Hepatocyte (in vitro differentiated cells): ENCODE measurements at regions not wholly inside any gene's neighbourhood (a gene's known extent, or its start where the extent isn't known, plus 50 kb on each side); places are given as distances from the start of the nearest gene placed in this dataset.

Experiments used
- DNase-seq: peaks from one replicate; pipeline ENCODE4 v3.0.0-alpha.2; 2016; ENCODE audit warnings: low spot score
- H2AFZ ChIP-seq: fragments of 200-600 bp; sonication (generic); 2 replicates; pipeline ENCODE4 v1.6.0; 2016; ENCODE audit warnings: antibody characterized with exemption, mild to moderate bottlenecking
- H3K27ac ChIP-seq: fragments of 200-600 bp; sonication (generic); 2 replicates; pipeline ENCODE4 v1.5.1; 2016; ENCODE audit warnings: mild to moderate bottlenecking
- H3K27me3 ChIP-seq: fragments of 200-600 bp; sonication (generic); 2 replicates; pipeline ENCODE4 v1.6.1; 2016
- H3K36me3 ChIP-seq: fragments of 200-600 bp; sonication (generic); replicated peaks from 2 replicates; pipeline ENCODE4 v1.5.1; 2016; ENCODE audit warnings: low read depth; ENCODE audit not compliant: insufficient read depth
- H3K4me1 ChIP-seq: fragments of 200-600 bp; sonication (generic); 2 replicates; pipeline ENCODE4 v1.5.1; 2016; ENCODE audit warnings: mild to moderate bottlenecking, moderate library complexity; ENCODE audit not compliant: insufficient read depth
- H3K4me2 ChIP-seq: fragments of 200-600 bp; sonication (generic); 2 replicates; pipeline ENCODE4 v1.6.0; 2016
- H3K4me3 ChIP-seq: fragments of 200-600 bp; sonication (generic); 2 replicates; pipeline ENCODE4 v1.5.1; 2016; ENCODE audit warnings: mild to moderate bottlenecking
- H3K79me2 ChIP-seq: fragments of 200-600 bp; sonication (generic); 2 replicates; pipeline ENCODE4 v1.6.0; 2017; ENCODE audit warnings: mild to moderate bottlenecking
- H3K9me2 ChIP-seq: fragments of 200-600 bp; sonication (generic); replicated peaks from 2 replicates; pipeline ENCODE4 v1.6.0; 2017; ENCODE audit warnings: mild to moderate bottlenecking; ENCODE audit not compliant: insufficient read depth
- H3K9me3 ChIP-seq: fragments of 200-600 bp; sonication (generic); 2 replicates; pipeline ENCODE4 v1.5.1; 2016; ENCODE audit warnings: low read depth, mild to moderate bottlenecking
- H4K20me1 ChIP-seq: fragments of 200-600 bp; sonication (generic); 2 replicates; pipeline ENCODE4 v1.6.0; 2016; ENCODE audit warnings: mild to moderate bottlenecking; ENCODE audit not compliant: insufficient read depth, poor library complexity, severe bottlenecking
- CTCF ChIP-seq: fragments of 200-600 bp; sonication (generic); IDR thresholded peaks from 2 replicates; pipeline ENCODE4 v1.5.1; 2016; ENCODE audit warnings: antibody characterized with exemption, mild to moderate bottlenecking; ENCODE audit not compliant: poor library complexity
- EZH2 ChIP-seq: fragments of 200-600 bp; sonication (generic); IDR thresholded peaks from 2 replicates; pipeline ENCODE4 v1.6.1; 2016; ENCODE audit warnings: antibody characterized with exemption, mild to moderate bottlenecking, borderline replicate concordance
- EZH2phosphoT487 ChIP-seq: fragments of 200-600 bp; sonication (generic); IDR thresholded peaks from one replicate; pipeline ENCODE4 v1.6.1; 2018; ENCODE audit warnings: antibody characterized with exemption, mild to moderate bottlenecking, low read depth, moderate library complexity; ENCODE audit not compliant: unreplicated experiment, severe bottlenecking
- WGBS: methylation state at CpG from one replicate; pipeline ENCODE4 v1.1.6; 2016; ENCODE audit warnings: low lambda C conversion rate; ENCODE audit errors: missing lambda C conversion rate; 5-methylcytosine and 5-hydroxymethylcytosine counted together

- H3K9me3 ChIP-seq = no peaks in the 10 kb centered on the region
- WGBS = 73% methylated on average over 10 of the region's 10 CpGs
- no peak for DNase-seq
These were observed 661.7 kb upstream of the AUTS2 start for GRCh38 chr7:68936471-68937035.

DNA sequence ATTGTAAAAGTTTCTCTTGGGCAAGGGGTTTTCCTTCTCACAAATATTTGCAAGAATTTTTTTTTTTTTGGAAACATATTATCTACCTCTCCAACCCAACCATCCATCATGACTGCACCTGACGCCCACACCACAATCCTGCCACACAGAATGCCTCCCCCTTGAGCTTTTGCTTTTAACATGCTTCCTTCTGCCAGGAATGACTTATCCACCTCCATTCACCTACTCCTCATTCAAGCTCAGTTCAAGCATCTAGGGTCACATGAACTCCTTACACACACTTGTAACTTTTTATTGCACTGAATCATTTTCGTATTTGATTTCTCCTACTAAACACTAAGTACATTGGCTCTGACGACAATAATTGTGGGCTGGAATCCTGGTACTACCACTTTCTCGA lies 660.1 kb upstream of the AUTS2 start:
- Histone ChIP-seq H3K9me3 (no peaks in the 10 kb centered on the region), H3K79me2 (no peaks in the 10 kb centered on the region), H3K9me2 (no peaks in the 10 kb centered on the region), H4K20me1 (no peaks in the 10 kb centered on the region), H2AFZ (no peak overlapping the region), H3K36me3 (no peaks in the 10 kb centered on the region), H3K4me3 (no peak overlapping the region), H3K4me1 (no peaks in the 10 kb centered on the region), H3K27ac (no peak overlapping the region), H3K4me2 (no peak overlapping the region), H3K27me3 (no peaks in the 10 kb centered on the region)
- no peak for TF ChIP-seq CTCF
- no peak for TF ChIP-seq EZH2phosphoT487
- no peak for TF ChIP-seq EZH2
- WGBS = 65% methylated on average over 4 of the region's 4 CpGs
- no peak for DNase-seq

More at GRCh38 chr7:68936471-68937035, 661.7 kb upstream of the AUTS2 start:
- Histone ChIP-seq H3K79me2 (no peaks in the 10 kb centered on the region), H3K27ac (no peak overlapping the region), H3K9me2 (no peaks in the 10 kb centered on the region), H3K36me3 (no peaks in the 10 kb centered on the region), H3K4me3 (no peak overlapping the region), H3K4me1 (no peaks in the 10 kb centered on the region), H3K27me3 (no peaks in the 10 kb centered on the region), H3K4me2 (no peak overlapping the region), H4K20me1 (no peaks in the 10 kb centered on the region), H2AFZ (no peak overlapping the region)
- TF ChIP-seq CTCF (no peak), EZH2phosphoT487 (no peak)

GRCh38 chr7:68943786-68944185 lies 654.5 kb upstream of the AUTS2 start:
- Histone ChIP-seq H3K4me1 (no peaks in the 10 kb centered on the region), H3K9me2 (no peaks in the 10 kb centered on the region), H3K79me2 (no peaks in the 10 kb centered on the region), H4K20me1 (no peaks in the 10 kb centered on the region), H3K27me3 (no peaks in the 10 kb centered on the region), H3K27ac (no peak overlapping the region), H3K36me3 (no peaks in the 10 kb centered on the region), H3K4me3 (no peak overlapping the region), H3K9me3 (no peaks in the 10 kb centered on the region), H2AFZ (no peak overlapping the region), H3K4me2 (no peak overlapping the region)
- no peak for DNase-seq
- TF ChIP-seq CTCF (no peak), EZH2 (no peak), EZH2phosphoT487 (no peak)

GRCh38 chr7:68955656-68956055 lies 642.6 kb upstream of the AUTS2 start:
- Histone ChIP-seq H3K27ac (no peak overlapping the region), H3K4me3 (no peak overlapping the region), H3K36me3 (no peaks in the 10 kb centered on the region), H3K9me3 (no peaks in the 10 kb centered on the region), H3K27me3 (no peaks in the 10 kb centered on the region), H3K4me2 (no peak overlapping the region), H2AFZ (no peak overlapping the region), H3K4me1 (no peaks in the 10 kb centered on the region), H4K20me1 (no peaks in the 10 kb centered on the region), H3K9me2 (no peaks in the 10 kb centered on the region), H3K79me2 (no peaks in the 10 kb centered on the region)
- TF ChIP-seq EZH2 (no peak), CTCF (no peak)
- WGBS = 74% methylated on average over 4 of the region's 4 CpGs
- DNase-seq = no peak
